ENCODE measurements at regions not wholly inside any gene's neighbourhood (a gene's known extent, or its start where the extent isn't known, plus 50 kb on each side); places are given as distances from the start of the nearest gene placed in this dataset.

- TF ChIP-seq CTCF (conservative IDR thresholded peaks at IDR 0.05; ENCODE audit: low read depth, low read length) (no peak), ELK1 (IDR thresholded peaks at IDR 0.05; ENCODE audit: borderline replicate concordance, low read depth, low read length) (no peak), RCOR1 (IDR thresholded peaks at IDR 0.05; ENCODE audit: insufficient replicate concordance, low read length) (no peak), POLR2A (IDR thresholded peaks at IDR 0.05; ENCODE audit: low read depth, low read length) (no peak), BHLHE40 (IDR thresholded peaks at IDR 0.05; ENCODE audit: low read depth, low read length) (no peak), NFE2L2 (IDR thresholded peaks at IDR 0.05; ENCODE audit: low read depth, low read length) (no peak)
Observed at GRCh38 chr9:18317896-18318295, 156.1 kb upstream of the ADAMTSL1 start.
